ENCODE measurements at regions not wholly inside any gene's neighbourhood (a gene's known extent, or its start where the extent isn't known, plus 50 kb on each side); places are given as distances from the start of the nearest gene placed in this dataset.

DNA sequence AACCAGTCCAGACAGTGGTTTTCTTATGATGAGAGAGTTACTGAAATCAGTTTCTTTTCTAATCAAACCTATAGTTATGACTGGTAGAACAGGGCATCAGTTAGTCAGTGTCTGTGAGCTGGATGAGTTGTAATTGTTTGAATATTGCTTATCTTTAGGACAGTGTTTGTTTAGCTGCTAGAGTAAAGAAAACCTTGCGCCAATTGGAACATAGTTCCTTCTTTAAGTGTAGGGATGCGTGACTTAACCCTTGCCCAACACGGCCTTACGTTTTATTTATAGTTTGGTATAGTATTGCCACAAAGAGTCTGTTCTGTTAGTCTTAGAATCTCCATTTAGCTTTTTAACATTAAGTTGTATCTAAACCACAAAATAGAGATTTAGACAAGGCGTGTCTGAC lies 572.6 kb downstream of the SLC16A7 start:
- Histone ChIP-seq H3K9me3 (ENCODE audit: low read depth) (no peaks in the 10 kb centered on the region), H3K27ac (no peak overlapping the region), H3K4me3 (no peak overlapping the region), H3K36me3 (no peaks in the 10 kb centered on the region), H3K27me3 (no peaks in the 10 kb centered on the region), H3K4me1 (ENCODE audit: low read depth) (no peaks in the 10 kb centered on the region)
- TF ChIP-seq CTCF (IDR thresholded peaks at IDR 0.05; ENCODE audit: low read depth, low read length) = no peak
- no peak for DNase-seq (ENCODE audit: low read depth in 1 of 2, low spot score in 1 of 2)

- no peak for TF ChIP-seq CTCF (IDR thresholded peaks at IDR 0.05; ENCODE audit: low read depth, low read length)
- Histone ChIP-seq H3K4me1 (ENCODE audit: low read depth) (no peaks in the 10 kb centered on the region), H3K9me3 (ENCODE audit: low read depth) (no peaks in the 10 kb centered on the region), H3K27ac (no peak overlapping the region), H3K4me3 (no peak overlapping the region), H3K36me3 (no peaks in the 10 kb centered on the region), H3K27me3 (no peaks in the 10 kb centered on the region)
- DNase-seq (ENCODE audit: low read depth in 1 of 2, low spot score in 1 of 2) = peak in 1 of 2 donors; percentile 22
Measured at GRCh38 chr12:60169904-60170303, 574.1 kb downstream of the SLC16A7 start.

GRCh38 chr12:60172266-60173211 lies 576.7 kb downstream of the SLC16A7 start:
- Histone ChIP-seq H3K4me1 (ENCODE audit: low read depth) (no peaks in the 10 kb centered on the region), H3K36me3 (no peaks in the 10 kb centered on the region), H3K4me3 (no peak overlapping the region), H3K27ac (no peak overlapping the region), H3K9me3 (ENCODE audit: low read depth) (no peaks in the 10 kb centered on the region), H3K27me3 (no peaks in the 10 kb centered on the region)
- DNase-seq (ENCODE audit: low read depth in 1 of 2, low spot score in 1 of 2) = peak in 1 of 2 donors; percentile 16
- TF ChIP-seq CTCF (IDR thresholded peaks at IDR 0.05; ENCODE audit: low read depth, low read length) = no peak

GRCh38 chr12:60173224-60174170 lies 577.7 kb downstream of the SLC16A7 start:
- Histone ChIP-seq H3K27me3 (no peaks in the 10 kb centered on the region), H3K4me1 (ENCODE audit: low read depth) (no peaks in the 10 kb centered on the region), H3K36me3 (no peaks in the 10 kb centered on the region), H3K9me3 (ENCODE audit: low read depth) (no peaks in the 10 kb centered on the region), H3K4me3 (no peak overlapping the region), H3K27ac (no peak overlapping the region)
- DNase-seq (ENCODE audit: low read depth in 1 of 2, low spot score in 1 of 2) = no peak
- TF ChIP-seq CTCF (IDR thresholded peaks at IDR 0.05; ENCODE audit: low read depth, low read length) = no peak

DNA sequence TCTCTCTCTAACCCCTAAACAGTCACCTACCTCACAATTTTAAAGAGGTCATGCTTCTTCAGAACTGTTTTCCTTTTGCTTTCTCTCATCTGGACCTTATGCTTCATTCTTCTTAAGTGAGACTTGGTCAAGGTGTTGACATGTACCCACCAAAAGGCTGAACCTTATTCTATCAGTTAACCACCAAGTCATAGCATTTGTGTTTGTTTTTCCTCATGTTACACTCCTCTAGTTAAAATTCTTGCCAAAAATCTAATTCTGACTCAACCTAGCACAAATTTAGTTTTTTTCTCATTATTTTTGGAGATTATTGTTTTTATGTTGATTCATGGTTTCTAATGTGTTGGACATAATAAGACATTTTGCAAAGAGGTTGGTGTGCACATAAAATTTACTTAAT lies 578.6 kb downstream of the SLC16A7 start:
- peak in 1 of 2 donors; percentile 25 for DNase-seq (ENCODE audit: low read depth in 1 of 2, low spot score in 1 of 2)
- Histone ChIP-seq H3K27ac (no peak overlapping the region), H3K36me3 (no peaks in the 10 kb centered on the region), H3K27me3 (no peaks in the 10 kb centered on the region), H3K4me1 (ENCODE audit: low read depth) (no peaks in the 10 kb centered on the region), H3K9me3 (ENCODE audit: low read depth) (no peaks in the 10 kb centered on the region), H3K4me3 (no peak overlapping the region)
- TF ChIP-seq CTCF (IDR thresholded peaks at IDR 0.05; ENCODE audit: low read depth, low read length) = no peak
